ENCODE measurements at regions not wholly inside any gene's neighbourhood (a gene's known extent, or its start where the extent isn't known, plus 50 kb on each side); places are given as distances from the start of the nearest gene placed in this dataset.

DNA sequence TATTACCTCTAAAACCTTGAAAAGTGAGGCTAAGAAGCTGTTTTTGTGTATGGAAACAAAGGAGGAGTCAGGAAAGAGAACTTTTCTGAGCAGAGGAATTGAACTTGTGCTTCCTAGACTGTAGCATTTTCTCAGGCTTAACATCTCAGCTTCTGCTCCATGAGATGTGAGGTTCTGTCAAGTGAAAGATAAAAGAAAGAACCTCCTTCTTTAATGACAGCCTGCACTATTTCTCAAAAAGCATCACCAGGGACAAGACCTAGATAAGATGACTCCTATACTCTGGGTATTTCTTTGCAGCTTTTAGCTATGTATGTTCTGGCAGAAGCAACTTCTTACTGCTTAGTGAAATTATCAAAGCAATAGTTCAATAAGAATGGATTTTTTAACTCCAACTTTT lies 87.6 kb upstream of the KCNQ5 start:
- no peak for FAIRE-seq
- intact Hi-C loops (cut with DNase I) = no loop called here
- DNase-seq = no peak

DNA sequence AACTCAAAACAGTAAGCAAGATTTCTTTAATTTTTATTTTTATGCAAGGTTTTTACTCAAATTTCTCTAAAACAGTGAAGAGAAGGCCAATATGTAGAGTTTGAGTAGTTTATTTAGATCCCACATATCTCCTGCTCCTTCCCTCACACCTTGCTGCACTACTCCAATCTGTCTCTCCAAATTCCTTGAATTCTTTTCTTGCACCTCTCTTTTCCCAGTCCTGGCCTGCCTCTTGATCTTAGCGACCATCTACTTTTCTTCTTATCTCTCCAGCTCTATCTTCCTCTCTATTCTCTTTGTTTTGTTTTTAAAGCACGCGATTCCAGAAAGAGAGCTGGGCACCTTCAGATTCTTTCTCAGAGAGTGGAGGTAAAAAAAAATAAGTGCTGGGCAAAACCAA lies 86.7 kb upstream of the KCNQ5 start:
- H3K27ac ChIP-seq (ENCODE audit: low read depth in 2 of 2, low read length in 2 of 2) = no peak overlapping the region
- FAIRE-seq (no peak), DNase-seq (no peak)
- no peaks in the 10 kb centered on the region for H3K27me3 ChIP-seq (ENCODE audit: control insufficient read depth, insufficient read depth, low read length)
- no peak overlapping the region for H3K9ac ChIP-seq (ENCODE audit: low read length in 3 of 3)
- H3K9me3 ChIP-seq (ENCODE audit: control insufficient read depth in 2 of 3, insufficient read depth in 1 of 3, low read length in 3 of 3) = no peaks in the 10 kb centered on the region
- no peaks in the 10 kb centered on the region for H3K36me3 ChIP-seq (ENCODE audit: control insufficient read depth in 2 of 3, insufficient read depth in 3 of 3, low read length in 3 of 3)
- H3K4me1 ChIP-seq (ENCODE audit: control insufficient read depth in 2 of 3, insufficient read depth in 2 of 3, low read depth in 1 of 3, low read length in 3 of 3) = no peaks in the 10 kb centered on the region
- intact Hi-C loops (cut with DNase I) = no loop called here
- no peak overlapping the region for H3K4me3 ChIP-seq (ENCODE audit: low read length in 3 of 3)
- TF ChIP-seq, protein P1, sequence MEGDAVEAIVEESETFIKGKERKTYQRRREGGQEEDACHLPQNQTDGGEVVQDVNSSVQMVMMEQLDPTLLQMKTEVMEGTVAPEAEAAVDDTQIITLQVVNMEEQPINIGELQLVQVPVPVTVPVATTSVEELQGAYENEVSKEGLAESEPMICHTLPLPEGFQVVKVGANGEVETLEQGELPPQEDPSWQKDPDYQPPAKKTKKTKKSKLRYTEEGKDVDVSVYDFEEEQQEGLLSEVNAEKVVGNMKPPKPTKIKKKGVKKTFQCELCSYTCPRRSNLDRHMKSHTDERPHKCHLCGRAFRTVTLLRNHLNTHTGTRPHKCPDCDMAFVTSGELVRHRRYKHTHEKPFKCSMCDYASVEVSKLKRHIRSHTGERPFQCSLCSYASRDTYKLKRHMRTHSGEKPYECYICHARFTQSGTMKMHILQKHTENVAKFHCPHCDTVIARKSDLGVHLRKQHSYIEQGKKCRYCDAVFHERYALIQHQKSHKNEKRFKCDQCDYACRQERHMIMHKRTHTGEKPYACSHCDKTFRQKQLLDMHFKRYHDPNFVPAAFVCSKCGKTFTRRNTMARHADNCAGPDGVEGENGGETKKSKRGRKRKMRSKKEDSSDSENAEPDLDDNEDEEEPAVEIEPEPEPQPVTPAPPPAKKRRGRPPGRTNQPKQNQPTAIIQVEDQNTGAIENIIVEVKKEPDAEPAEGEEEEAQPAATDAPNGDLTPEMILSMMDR (IDR thresholded peaks at IDR 0.05; ENCODE audit: borderline replicate concordance, extremely low read depth, insufficient read depth) = no peak

More for the DNA sequence above, 87.6 kb upstream of the KCNQ5 start:
- H3K4me3 ChIP-seq (ENCODE audit: low read length in 3 of 3) = no peak overlapping the region
- H3K27me3 ChIP-seq (ENCODE audit: control insufficient read depth, insufficient read depth, low read length) = no peaks in the 10 kb centered on the region
- TF ChIP-seq, protein P1 (IDR thresholded peaks at IDR 0.05; ENCODE audit: borderline replicate concordance, extremely low read depth, insufficient read depth) = no peak
- H3K4me1 ChIP-seq (ENCODE audit: control insufficient read depth in 2 of 3, insufficient read depth in 2 of 3, low read depth in 1 of 3, low read length in 3 of 3) = no peaks in the 10 kb centered on the region
- no peaks in the 10 kb centered on the region for H3K36me3 ChIP-seq (ENCODE audit: control insufficient read depth in 2 of 3, insufficient read depth in 3 of 3, low read length in 3 of 3)
- no peak overlapping the region for H3K9ac ChIP-seq (ENCODE audit: low read length in 3 of 3)
- H3K9me3 ChIP-seq (ENCODE audit: control insufficient read depth in 2 of 3, insufficient read depth in 1 of 3, low read length in 3 of 3) = no peaks in the 10 kb centered on the region
- no peak overlapping the region for H3K27ac ChIP-seq (ENCODE audit: low read depth in 2 of 2, low read length in 2 of 2)

DNA sequence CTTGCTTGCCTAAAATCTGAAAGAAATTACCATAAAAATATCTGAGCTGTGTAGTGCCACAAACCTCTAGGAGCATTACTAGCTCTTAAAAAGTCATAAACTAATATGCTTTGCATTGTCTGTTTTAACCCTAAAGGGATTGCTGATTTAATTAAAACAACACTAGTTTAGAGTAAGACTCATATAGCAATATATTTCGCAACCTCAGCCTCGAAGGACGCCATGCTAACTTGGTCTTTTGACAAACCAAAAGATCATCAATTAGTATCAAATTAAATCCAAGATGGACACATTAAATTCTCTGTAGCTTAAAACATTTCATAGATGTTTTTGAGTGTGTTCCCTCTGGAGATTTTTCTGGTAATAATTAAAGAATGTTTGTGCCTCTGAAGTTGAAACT lies 74.8 kb upstream of the KCNQ5 start:
- intact Hi-C loops (cut with DNase I) = no loop called here
- H3K27ac ChIP-seq (ENCODE audit: low read depth in 2 of 2, low read length in 2 of 2) = no peak overlapping the region
- H3K9ac ChIP-seq (ENCODE audit: low read length in 3 of 3) = no peak overlapping the region
- H3K9me3 ChIP-seq (ENCODE audit: control insufficient read depth in 2 of 3, insufficient read depth in 1 of 3, low read length in 3 of 3) = no peaks in the 10 kb centered on the region
- H3K4me1 ChIP-seq (ENCODE audit: control insufficient read depth in 2 of 3, insufficient read depth in 2 of 3, low read depth in 1 of 3, low read length in 3 of 3) = no peaks in the 10 kb centered on the region
- H3K27me3 ChIP-seq (ENCODE audit: control insufficient read depth, insufficient read depth, low read length) = no peaks in the 10 kb centered on the region
- TF ChIP-seq, protein P1 (IDR thresholded peaks at IDR 0.05; ENCODE audit: borderline replicate concordance, extremely low read depth, insufficient read depth) = no peak
- H3K4me3 ChIP-seq (ENCODE audit: low read length in 3 of 3) = no peak overlapping the region
- H3K36me3 ChIP-seq (ENCODE audit: control insufficient read depth in 2 of 3, insufficient read depth in 3 of 3, low read length in 3 of 3) = no peaks in the 10 kb centered on the region
- DNase-seq = no peak
- FAIRE-seq = no peak

DNA sequence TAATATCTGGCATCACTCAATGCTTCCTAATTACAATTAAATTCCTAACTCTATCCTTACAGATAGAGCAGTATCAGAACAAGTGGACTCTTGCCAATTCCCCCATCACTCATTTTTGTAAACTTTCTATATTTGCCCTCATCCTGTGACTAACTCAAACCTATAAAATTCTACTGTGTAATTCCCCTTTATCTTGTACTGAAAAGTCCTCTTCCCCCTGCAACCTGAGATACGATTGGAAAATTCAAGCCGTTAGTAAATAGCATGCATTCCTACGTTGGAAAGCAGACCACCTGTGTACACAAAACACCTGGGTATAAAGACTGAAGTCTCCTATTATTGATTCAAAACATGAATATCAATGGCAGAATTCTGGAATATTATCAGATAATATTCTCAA lies 70.4 kb upstream of the KCNQ5 start:
- H3K9me3 ChIP-seq (ENCODE audit: control insufficient read depth in 2 of 3, insufficient read depth in 1 of 3, low read length in 3 of 3) = no peaks in the 10 kb centered on the region
- H3K4me3 ChIP-seq (ENCODE audit: low read length in 3 of 3) = no peak overlapping the region
- FAIRE-seq (no peak), DNase-seq (no peak)
- H3K36me3 ChIP-seq (ENCODE audit: control insufficient read depth in 2 of 3, insufficient read depth in 3 of 3, low read length in 3 of 3) = no peaks in the 10 kb centered on the region
- H3K27me3 ChIP-seq (ENCODE audit: control insufficient read depth, insufficient read depth, low read length) = no peaks in the 10 kb centered on the region
- intact Hi-C loops (cut with DNase I) = no loop called here
- TF ChIP-seq, protein P1 (IDR thresholded peaks at IDR 0.05; ENCODE audit: borderline replicate concordance, extremely low read depth, insufficient read depth) = no peak
- H3K4me1 ChIP-seq (ENCODE audit: control insufficient read depth in 2 of 3, insufficient read depth in 2 of 3, low read depth in 1 of 3, low read length in 3 of 3) = no peaks in the 10 kb centered on the region
- no peak overlapping the region for H3K27ac ChIP-seq (ENCODE audit: low read depth in 2 of 2, low read length in 2 of 2)
- H3K9ac ChIP-seq (ENCODE audit: low read length in 3 of 3) = no peak overlapping the region

Data from kidney (tissue), 13 donors.